A673 (cell line): ENCODE measurements at regions not wholly inside any gene's neighbourhood (a gene's known extent, or its start where the extent isn't known, plus 50 kb on each side); places are given as distances from the start of the nearest gene placed in this dataset.

Source experiments
- BruUV-seq: library from RNA; stranded (reverse); fragments of 400-500 nt; replicated peaks from 2 replicates; lab custom pipeline; 2021; lab: Mats Ljungman, UMichigan
- CTCF ChIA-PET: fragments of 300-600 bp; sonication (Branson Sonifier 250); formaldehyde crosslinking; loops from one replicate; lab custom pipeline; 2022; ENCODE audit warnings: antibody characterized with exemption; lab: Charles Lee
- POLR2A ChIA-PET: fragments of 300-600 bp; sonication (Branson Sonifier 250); formaldehyde crosslinking; loops from one replicate; lab custom pipeline; 2022; ENCODE audit warnings: antibody characterized with exemption; ENCODE audit not compliant: low non-redundant PET; lab: Charles Lee
- DNase-seq: peaks from one replicate; pipeline ENCODE4 v3.0.0-alpha.2; 2015; ENCODE audit warnings: low spot score
- H3K27ac ChIP-seq: fragments of 200-600 bp; sonication (generic); 2 replicates; pipeline ENCODE4 v1.5.1; 2016; ENCODE audit warnings: mixed run types, low read depth, mild to moderate bottlenecking, mixed read lengths, antibody characterized with exemption, low read length; ENCODE audit not compliant: poor library complexity, severe bottlenecking
- H3K27me3 ChIP-seq: fragments of 200-600 bp; sonication (generic); replicated peaks from 2 replicates; pipeline ENCODE4 v1.6.1; 2017; ENCODE audit warnings: mixed run types, low read depth, mild to moderate bottlenecking, mixed read lengths, antibody characterized with exemption, low read length; ENCODE audit not compliant: insufficient read depth, poor library complexity
- H3K36me3 ChIP-seq: fragments of 200-600 bp; sonication (generic); 2 replicates; pipeline ENCODE4 v1.6.1; 2016; ENCODE audit warnings: mixed run types, mild to moderate bottlenecking, mixed read lengths, antibody characterized with exemption, low read length; ENCODE audit not compliant: insufficient read depth, poor library complexity, severe bottlenecking
- H3K4me1 ChIP-seq: fragments of 200-600 bp; sonication (generic); 2 replicates; pipeline ENCODE4 v1.6.1; 2017; ENCODE audit warnings: mixed run types, mild to moderate bottlenecking, mixed read lengths, antibody characterized with exemption, low read length; ENCODE audit not compliant: insufficient read depth, poor library complexity, severe bottlenecking
- H3K4me3 ChIP-seq: fragments of 200-600 bp; sonication (generic); 2 replicates; pipeline ENCODE4 v1.5.1; 2016; ENCODE audit warnings: low read depth, mixed run types, mild to moderate bottlenecking, mixed read lengths, low read length; ENCODE audit not compliant: poor library complexity, severe bottlenecking
- H3K9me3 ChIP-seq: fragments of 200-600 bp; sonication (generic); 2 replicates; pipeline ENCODE4 v1.6.1; 2016; ENCODE audit warnings: mixed run types, low read depth, mild to moderate bottlenecking, mixed read lengths, antibody characterized with exemption, low read length; ENCODE audit not compliant: poor library complexity, severe bottlenecking
- EZH2 ChIP-seq: fragments of 200-600 bp; sonication (generic); IDR thresholded peaks from 2 replicates; pipeline ENCODE4 v1.6.1; 2017; ENCODE audit warnings: borderline replicate concordance, low read depth, mild to moderate bottlenecking, mixed read lengths, antibody characterized with exemption, low read length; ENCODE audit not compliant: poor library complexity, severe bottlenecking
- intact Hi-C: fragments of 100-400 bp; cut with micrococcal nuclease; formaldehyde crosslinking; loops from one replicate; pipeline ENCODE4 v1.10.0; 2022; ENCODE audit not compliant: unreplicated experiment
- TF ChIP-seq, protein P1 (sequence below): fragments of 300-800, 200-600 bp; sonication (generic); conservative IDR thresholded peaks from 2 replicates; pipeline ENCODE4 v1.5.1; 2017; ENCODE audit warnings: low read depth, mild to moderate bottlenecking, antibody characterized with exemption, low read length, moderate library complexity, mixed read lengths

DNA sequence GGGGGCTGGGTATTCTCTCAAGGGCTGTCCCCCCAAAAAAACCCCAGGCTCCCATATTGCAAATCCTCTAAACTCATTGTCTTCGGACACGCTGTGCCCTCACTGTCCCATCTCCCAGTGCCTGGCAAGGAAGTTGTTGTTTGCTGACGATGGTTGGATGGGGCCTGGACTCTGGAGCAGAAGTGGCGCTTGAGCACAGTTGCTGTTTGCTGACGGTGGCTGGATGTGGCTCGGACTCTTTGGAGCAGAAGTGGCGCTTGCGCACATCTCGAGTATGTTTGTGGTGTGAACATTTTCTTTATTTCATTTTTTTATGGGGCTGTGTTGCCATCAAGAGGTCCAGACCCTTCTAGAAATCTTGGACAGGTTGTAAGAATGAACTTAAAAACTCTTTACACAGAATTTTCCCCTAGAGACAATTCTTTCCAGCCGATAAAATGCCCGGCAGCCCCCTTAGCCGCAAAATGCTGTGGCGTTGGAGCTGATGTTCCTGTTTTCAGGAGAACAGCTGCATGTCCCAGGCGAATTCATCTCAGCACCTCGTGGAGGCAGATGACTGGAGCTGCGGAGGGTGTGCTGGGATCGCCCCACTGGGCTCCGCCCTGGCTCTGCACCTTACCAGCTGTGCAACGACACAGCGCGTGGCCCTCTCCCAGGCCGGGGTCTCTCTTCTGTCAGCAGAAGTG lies 1167.4 kb downstream of the BRD1 start:
- ChIA-PET POLR2A (no interaction called here), CTCF (no interaction called here)
- no peak for DNase-seq
- H3K4me3 ChIP-seq, result no peak overlapping the region
- intact Hi-C loops, result loop anchor here (10.0 kb wide), 1 partner anchor 85 kb away; no protein-coding TSS in a partner anchor
- H3K36me3 ChIP-seq, result peaks cover 4% of the 10 kb centered on the region
- H3K27ac ChIP-seq, result no peak overlapping the region
- peaks cover 15% of the 10 kb centered on the region for H3K4me1 ChIP-seq
- H3K27me3 ChIP-seq, result no peaks in the 10 kb centered on the region
- no peaks in the 10 kb centered on the region for H3K9me3 ChIP-seq
- no TSS peak for BruUV-seq
- TF ChIP-seq, protein P1, sequence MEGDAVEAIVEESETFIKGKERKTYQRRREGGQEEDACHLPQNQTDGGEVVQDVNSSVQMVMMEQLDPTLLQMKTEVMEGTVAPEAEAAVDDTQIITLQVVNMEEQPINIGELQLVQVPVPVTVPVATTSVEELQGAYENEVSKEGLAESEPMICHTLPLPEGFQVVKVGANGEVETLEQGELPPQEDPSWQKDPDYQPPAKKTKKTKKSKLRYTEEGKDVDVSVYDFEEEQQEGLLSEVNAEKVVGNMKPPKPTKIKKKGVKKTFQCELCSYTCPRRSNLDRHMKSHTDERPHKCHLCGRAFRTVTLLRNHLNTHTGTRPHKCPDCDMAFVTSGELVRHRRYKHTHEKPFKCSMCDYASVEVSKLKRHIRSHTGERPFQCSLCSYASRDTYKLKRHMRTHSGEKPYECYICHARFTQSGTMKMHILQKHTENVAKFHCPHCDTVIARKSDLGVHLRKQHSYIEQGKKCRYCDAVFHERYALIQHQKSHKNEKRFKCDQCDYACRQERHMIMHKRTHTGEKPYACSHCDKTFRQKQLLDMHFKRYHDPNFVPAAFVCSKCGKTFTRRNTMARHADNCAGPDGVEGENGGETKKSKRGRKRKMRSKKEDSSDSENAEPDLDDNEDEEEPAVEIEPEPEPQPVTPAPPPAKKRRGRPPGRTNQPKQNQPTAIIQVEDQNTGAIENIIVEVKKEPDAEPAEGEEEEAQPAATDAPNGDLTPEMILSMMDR, result no peak
- no peak for TF ChIP-seq EZH2

- H3K36me3 ChIP-seq, result peaks cover 4% of the 10 kb centered on the region
- H3K27me3 ChIP-seq, result no peaks in the 10 kb centered on the region
- H3K27ac ChIP-seq, result no peak overlapping the region
- peaks cover 8% of the 10 kb centered on the region for H3K4me1 ChIP-seq
- no TSS peak for BruUV-seq
- H3K4me3 ChIP-seq, result no peak overlapping the region
- CTCF ChIA-PET, result no interaction called here
- no peaks in the 10 kb centered on the region for H3K9me3 ChIP-seq
- intact Hi-C loops, result no loop called here
- TF ChIP-seq, protein P1, result no peak
- no peak for TF ChIP-seq EZH2
- no peak for DNase-seq
- POLR2A ChIA-PET, result no interaction called here
These were observed 1168.2 kb downstream of the BRD1 start for GRCh38 chr22:48659404-48659996.

- CTCF ChIA-PET, result no interaction called here
These were observed 1168.8 kb downstream of the BRD1 start for GRCh38 chr22:48658871-48659270.

More at GRCh38 chr22:48658871-48659270, 1168.8 kb downstream of the BRD1 start:
- no peak for DNase-seq
- Histone ChIP-seq H3K27ac (no peak overlapping the region), H3K9me3 (no peaks in the 10 kb centered on the region), H3K4me1 (peaks cover 4% of the 10 kb centered on the region), H3K27me3 (no peaks in the 10 kb centered on the region), H3K4me3 (no peak overlapping the region), H3K36me3 (peaks cover 4% of the 10 kb centered on the region)
- no peak for TF ChIP-seq EZH2
- TF ChIP-seq, protein P1, result no peak
- intact Hi-C loops, result no loop called here
- POLR2A ChIA-PET, result no interaction called here
- BruUV-seq, result no TSS peak
